ENCODE measurements at regions not wholly inside any gene's neighbourhood (a gene's known extent, or its start where the extent isn't known, plus 50 kb on each side); places are given as distances from the start of the nearest gene placed in this dataset.

DNA sequence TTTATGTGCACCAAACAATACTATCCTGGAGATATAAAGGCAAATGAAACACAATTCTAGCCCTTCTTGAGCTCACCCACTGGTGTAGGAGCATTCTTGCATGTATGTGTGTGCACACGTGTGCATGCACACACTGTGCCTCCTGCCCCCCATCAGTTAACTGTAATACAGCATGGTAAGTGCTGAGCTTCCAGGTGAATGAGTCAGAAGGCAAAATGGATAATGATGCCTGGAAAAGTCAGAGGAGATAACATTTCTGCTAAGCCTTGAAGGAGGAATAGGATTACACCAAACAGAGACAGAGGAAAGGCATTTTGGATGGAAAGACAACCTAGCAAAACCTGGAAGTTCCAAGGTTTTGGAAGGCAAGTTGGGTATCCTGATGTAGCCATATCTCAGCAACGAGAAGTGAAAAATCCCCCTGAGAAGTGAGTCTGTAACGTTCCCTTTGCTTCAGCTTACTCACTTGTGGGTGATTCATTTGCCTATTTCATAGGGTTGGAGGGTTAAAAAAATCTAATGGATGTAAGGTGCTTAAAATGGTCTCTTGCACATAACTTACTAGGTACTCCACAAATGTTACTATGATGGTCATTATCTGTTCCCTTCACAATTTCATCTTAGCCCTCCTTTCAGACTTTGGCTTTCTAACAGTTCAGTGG, 101.4 kb upstream of the STC2 start:
- no peak for DNase-seq (ENCODE audit: extremely low spot score)
- TF ChIP-seq, protein P1, sequence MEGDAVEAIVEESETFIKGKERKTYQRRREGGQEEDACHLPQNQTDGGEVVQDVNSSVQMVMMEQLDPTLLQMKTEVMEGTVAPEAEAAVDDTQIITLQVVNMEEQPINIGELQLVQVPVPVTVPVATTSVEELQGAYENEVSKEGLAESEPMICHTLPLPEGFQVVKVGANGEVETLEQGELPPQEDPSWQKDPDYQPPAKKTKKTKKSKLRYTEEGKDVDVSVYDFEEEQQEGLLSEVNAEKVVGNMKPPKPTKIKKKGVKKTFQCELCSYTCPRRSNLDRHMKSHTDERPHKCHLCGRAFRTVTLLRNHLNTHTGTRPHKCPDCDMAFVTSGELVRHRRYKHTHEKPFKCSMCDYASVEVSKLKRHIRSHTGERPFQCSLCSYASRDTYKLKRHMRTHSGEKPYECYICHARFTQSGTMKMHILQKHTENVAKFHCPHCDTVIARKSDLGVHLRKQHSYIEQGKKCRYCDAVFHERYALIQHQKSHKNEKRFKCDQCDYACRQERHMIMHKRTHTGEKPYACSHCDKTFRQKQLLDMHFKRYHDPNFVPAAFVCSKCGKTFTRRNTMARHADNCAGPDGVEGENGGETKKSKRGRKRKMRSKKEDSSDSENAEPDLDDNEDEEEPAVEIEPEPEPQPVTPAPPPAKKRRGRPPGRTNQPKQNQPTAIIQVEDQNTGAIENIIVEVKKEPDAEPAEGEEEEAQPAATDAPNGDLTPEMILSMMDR (IDR thresholded peaks at IDR 0.05; ENCODE audit: control extremely low read depth, extremely low read depth, low read depth, missing control alignments) = no peak
- POLR2A ChIA-PET = no interaction called here
- CTCF ChIA-PET = no interaction called here

DNA sequence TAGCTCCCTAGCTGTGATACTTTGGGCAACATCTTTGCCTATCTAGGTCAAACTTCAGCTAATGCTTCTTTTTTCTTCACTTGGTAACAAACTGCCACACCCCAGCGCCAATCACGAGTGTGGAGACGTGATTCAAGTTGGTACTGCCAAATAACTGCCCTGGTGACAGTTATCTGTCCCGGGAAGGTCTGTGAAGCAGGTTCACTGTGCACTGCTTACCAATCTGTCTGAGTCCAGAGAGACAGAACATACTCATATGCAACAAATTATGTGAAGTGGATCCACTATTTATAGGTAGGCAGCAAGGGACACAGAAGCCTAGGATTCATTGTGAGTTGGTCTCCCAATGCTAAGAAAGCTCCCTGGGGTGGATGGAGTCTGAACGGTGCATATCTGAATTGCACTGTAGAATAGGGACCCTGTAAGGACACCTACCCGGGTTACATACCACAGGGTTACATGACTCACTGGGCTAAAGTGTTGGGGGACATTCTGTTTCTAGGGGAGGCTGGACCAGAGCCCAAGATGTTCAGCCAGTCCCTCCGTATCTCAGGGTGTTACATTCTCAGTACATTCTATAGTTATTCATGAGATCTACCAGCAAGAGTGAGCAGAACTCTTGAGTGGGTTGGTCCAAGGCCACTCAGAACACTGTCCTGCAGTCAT, 95.4 kb upstream of the STC2 start:
- POLR2A ChIA-PET = no interaction called here
- TF ChIP-seq, protein P1 (IDR thresholded peaks at IDR 0.05; ENCODE audit: control extremely low read depth, extremely low read depth, low read depth, missing control alignments) = no peak
- no peak for DNase-seq (ENCODE audit: extremely low spot score)
- CTCF ChIA-PET = no interaction called here

DNA sequence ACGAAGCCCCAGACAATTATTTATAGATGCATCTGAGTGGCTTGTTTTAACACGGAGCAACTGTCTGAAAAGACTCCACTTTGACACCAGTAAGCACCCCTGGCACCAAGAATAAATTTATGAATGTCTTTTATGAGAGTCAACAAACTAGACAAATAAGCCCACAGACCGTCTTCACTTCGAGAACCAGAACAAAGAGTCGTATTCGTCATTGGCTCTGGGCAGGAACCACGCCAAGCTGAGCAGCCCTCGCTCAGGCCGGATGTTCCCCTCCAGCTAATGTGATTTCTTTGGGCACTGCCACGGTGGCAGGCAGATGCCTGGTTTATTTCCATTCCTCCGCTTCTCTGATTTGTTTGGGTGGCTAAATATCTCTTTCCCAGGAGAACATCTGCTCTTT, 91.9 kb upstream of the STC2 start:
- ChIA-PET CTCF (no interaction called here), POLR2A (no interaction called here)
- TF ChIP-seq, protein P1 (IDR thresholded peaks at IDR 0.05; ENCODE audit: control extremely low read depth, extremely low read depth, low read depth, missing control alignments) = no peak
- no peak for DNase-seq (ENCODE audit: extremely low spot score)

DNA sequence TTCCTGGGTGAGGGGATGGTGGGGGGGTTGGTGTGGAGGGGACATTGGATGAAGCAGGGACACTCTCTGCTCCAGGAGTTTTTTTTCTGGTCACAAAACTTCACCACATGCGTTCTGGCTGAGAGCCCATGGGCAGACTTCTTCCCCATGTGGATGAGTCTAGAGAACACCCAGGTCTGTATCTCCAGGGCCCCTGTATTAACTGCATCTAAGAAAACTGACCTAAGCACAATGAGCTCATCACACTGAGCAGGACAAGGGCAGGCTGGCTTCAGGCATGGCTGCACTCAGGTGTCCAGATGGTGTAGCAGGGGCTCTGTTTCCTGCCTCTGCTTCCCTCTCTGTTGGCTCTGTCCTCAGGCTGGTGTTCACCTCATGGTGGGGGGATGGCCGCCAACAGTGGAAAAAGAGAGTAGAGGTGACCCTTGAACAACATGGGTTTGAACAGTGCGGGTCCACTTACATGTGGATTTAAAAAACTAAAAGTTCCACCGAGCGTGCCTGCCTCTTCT, 85.3 kb upstream of the STC2 start:
- TF ChIP-seq, protein P1 (IDR thresholded peaks at IDR 0.05; ENCODE audit: control extremely low read depth, extremely low read depth, low read depth, missing control alignments) = no peak
- CTCF ChIA-PET = no interaction called here
- no peak for DNase-seq (ENCODE audit: extremely low spot score)
- POLR2A ChIA-PET = no interaction called here

DNA sequence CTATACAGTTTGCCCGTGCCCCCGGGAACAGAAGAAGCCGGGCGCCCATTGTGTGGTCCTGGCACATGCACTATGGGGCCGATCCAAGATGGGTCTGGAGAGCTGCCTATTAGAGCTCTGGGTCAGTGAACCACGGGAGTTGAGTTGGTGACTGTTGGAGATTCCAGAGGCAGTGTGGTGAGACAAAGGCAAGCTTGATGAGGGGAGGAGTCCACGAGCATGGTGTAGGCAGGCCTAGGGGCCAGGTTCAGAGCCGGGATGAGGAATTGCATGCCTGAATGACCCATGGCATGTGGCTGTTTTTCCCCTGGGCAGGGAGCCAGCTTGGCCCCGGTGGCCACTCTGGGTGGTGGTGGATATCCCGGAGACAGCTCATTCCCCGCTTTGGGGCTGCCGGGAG, 84.4 kb upstream of the STC2 start:
- DNase-seq (ENCODE audit: extremely low spot score) = no peak

DNA sequence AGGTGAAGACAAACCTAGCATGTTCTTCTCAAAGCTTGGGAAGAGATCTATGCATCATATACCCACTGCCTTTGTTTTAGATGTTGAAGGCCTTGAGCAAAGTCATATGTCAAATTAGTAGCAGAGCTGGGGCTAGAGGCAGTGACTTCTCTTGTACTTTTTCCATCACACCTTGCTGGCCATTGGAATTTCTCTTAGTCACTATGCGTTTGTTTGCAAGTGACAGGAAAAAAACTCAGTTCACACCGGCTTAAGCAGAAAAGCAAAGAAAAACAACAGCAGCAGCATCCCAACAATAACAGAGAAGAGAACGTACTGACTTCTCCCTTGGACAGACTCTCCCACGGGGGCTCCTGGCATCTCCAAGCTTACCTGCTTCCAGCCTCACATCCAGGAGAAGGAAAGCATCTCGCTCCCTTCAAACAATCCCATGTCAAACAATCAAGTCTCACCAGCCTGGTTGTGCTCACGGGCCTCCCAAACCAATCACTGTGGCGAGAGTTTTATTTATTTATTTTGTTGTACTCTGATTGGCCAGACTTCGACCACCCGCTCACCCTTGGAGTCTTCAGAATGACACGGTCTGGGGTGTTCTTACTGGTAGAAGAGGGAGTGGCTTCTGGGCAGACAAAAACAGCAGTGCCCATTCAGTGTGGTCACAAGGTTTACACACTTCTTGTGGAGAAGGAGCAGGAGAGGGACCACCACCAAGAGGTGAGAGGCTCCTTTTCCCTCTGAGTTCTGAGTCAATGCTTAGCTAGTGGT, 83.8 kb upstream of the STC2 start:
- TF ChIP-seq, protein P1 (IDR thresholded peaks at IDR 0.05; ENCODE audit: control extremely low read depth, extremely low read depth, low read depth, missing control alignments) = no peak
- no peak for DNase-seq (ENCODE audit: extremely low spot score)
- ChIA-PET POLR2A (no interaction called here), CTCF (no interaction called here)

More for the DNA sequence above, 84.4 kb upstream of the STC2 start:
- ChIA-PET CTCF (no interaction called here), POLR2A (no interaction called here)
- TF ChIP-seq, protein P1 (IDR thresholded peaks at IDR 0.05; ENCODE audit: control extremely low read depth, extremely low read depth, low read depth, missing control alignments) = no peak

Measured in GM10248 (cell line).